ENCODE measurements at regions not wholly inside any gene's neighbourhood (a gene's known extent, or its start where the extent isn't known, plus 50 kb on each side); places are given as distances from the start of the nearest gene placed in this dataset.

- Histone ChIP-seq H3K4me3 (replicated peaks; ENCODE audit: insufficient read depth, low read length) (no peak overlapping the region), H3K27ac (replicated peaks) (no peak overlapping the region), H3K27me3 (ENCODE audit: insufficient read depth, poor library complexity, severe bottlenecking) (no peaks in the 10 kb centered on the region)
- TF ChIP-seq REST (IDR thresholded peaks at IDR 0.05; ENCODE audit: insufficient replicate concordance, low read depth) = no peak
- no peak for TF ChIP-seq GABPA (IDR thresholded peaks at IDR 0.05; ENCODE audit: low read depth)
- TF ChIP-seq CTCF (IDR thresholded peaks at IDR 0.05; ENCODE audit: insufficient read depth, low read length) = no peak
- no peak for TF ChIP-seq POLR2AphosphoS5 (IDR thresholded peaks at IDR 0.05; ENCODE audit: low read depth)
- TF ChIP-seq SPI1 (IDR thresholded peaks at IDR 0.05; ENCODE audit: borderline replicate concordance, low read depth) = no peak
- no peak for DNase-seq (ENCODE audit: low read depth in 1 of 2, low spot score in 1 of 2)
Measured at GRCh38 chr4:170988446-170988845, 824.8 kb upstream of the GALNTL6 start.

- Histone ChIP-seq H3K27me3 (ENCODE audit: insufficient read depth, poor library complexity, severe bottlenecking) (no peaks in the 10 kb centered on the region), H3K27ac (replicated peaks) (no peak overlapping the region), H3K4me3 (replicated peaks; ENCODE audit: insufficient read depth, low read length) (no peak overlapping the region)
- no peak for DNase-seq (ENCODE audit: low read depth in 1 of 2, low spot score in 1 of 2)
- TF ChIP-seq GABPA (IDR thresholded peaks at IDR 0.05; ENCODE audit: low read depth) = no peak
- TF ChIP-seq POLR2AphosphoS5 (IDR thresholded peaks at IDR 0.05; ENCODE audit: low read depth) = no peak
- no peak for TF ChIP-seq REST (IDR thresholded peaks at IDR 0.05; ENCODE audit: insufficient replicate concordance, low read depth)
- TF ChIP-seq CTCF (IDR thresholded peaks at IDR 0.05; ENCODE audit: insufficient read depth, low read length) = no peak
- TF ChIP-seq SPI1 (IDR thresholded peaks at IDR 0.05; ENCODE audit: borderline replicate concordance, low read depth) = no peak
Measured at GRCh38 chr4:170979736-170980135, 833.5 kb upstream of the GALNTL6 start.

GRCh38 chr4:170978990-170979389, 834.2 kb upstream of the GALNTL6 start:
- no peaks in the 10 kb centered on the region for H3K27me3 ChIP-seq (ENCODE audit: insufficient read depth, poor library complexity, severe bottlenecking)
- H3K4me3 ChIP-seq (replicated peaks; ENCODE audit: insufficient read depth, low read length) = no peak overlapping the region
- no peak for DNase-seq (ENCODE audit: low read depth in 1 of 2, low spot score in 1 of 2)
- no peak overlapping the region for H3K27ac ChIP-seq (replicated peaks)
- no peak for TF ChIP-seq SPI1 (IDR thresholded peaks at IDR 0.05; ENCODE audit: borderline replicate concordance, low read depth)
- no peak for TF ChIP-seq CTCF (IDR thresholded peaks at IDR 0.05; ENCODE audit: insufficient read depth, low read length)
- no peak for TF ChIP-seq POLR2AphosphoS5 (IDR thresholded peaks at IDR 0.05; ENCODE audit: low read depth)
- TF ChIP-seq GABPA (IDR thresholded peaks at IDR 0.05; ENCODE audit: low read depth) = no peak
- TF ChIP-seq REST (IDR thresholded peaks at IDR 0.05; ENCODE audit: insufficient replicate concordance, low read depth) = no peak

Measured in HL-60 (cell line).